ENCODE measurements at regions not wholly inside any gene's neighbourhood (a gene's known extent, or its start where the extent isn't known, plus 50 kb on each side); places are given as distances from the start of the nearest gene placed in this dataset.

- Histone ChIP-seq H3K9ac (no peak overlapping the region), H3K4me3 (no peak overlapping the region), H3K9me3 (no peaks in the 10 kb centered on the region), H3K4me2 (no peak overlapping the region), H3K27ac (no peak overlapping the region), H3K36me3 (no peaks in the 10 kb centered on the region), H3K4me1 (no peaks in the 10 kb centered on the region), H4K20me1 (no peaks in the 10 kb centered on the region), H3K27me3 (no peaks in the 10 kb centered on the region)
- TF ChIP-seq Cebpa-rat (IDR thresholded peaks at IDR 0.05), result no peak
Observed at GRCh38 chr5:68161156-68161555, 54.4 kb upstream of the PIK3R1 start.

DNA sequence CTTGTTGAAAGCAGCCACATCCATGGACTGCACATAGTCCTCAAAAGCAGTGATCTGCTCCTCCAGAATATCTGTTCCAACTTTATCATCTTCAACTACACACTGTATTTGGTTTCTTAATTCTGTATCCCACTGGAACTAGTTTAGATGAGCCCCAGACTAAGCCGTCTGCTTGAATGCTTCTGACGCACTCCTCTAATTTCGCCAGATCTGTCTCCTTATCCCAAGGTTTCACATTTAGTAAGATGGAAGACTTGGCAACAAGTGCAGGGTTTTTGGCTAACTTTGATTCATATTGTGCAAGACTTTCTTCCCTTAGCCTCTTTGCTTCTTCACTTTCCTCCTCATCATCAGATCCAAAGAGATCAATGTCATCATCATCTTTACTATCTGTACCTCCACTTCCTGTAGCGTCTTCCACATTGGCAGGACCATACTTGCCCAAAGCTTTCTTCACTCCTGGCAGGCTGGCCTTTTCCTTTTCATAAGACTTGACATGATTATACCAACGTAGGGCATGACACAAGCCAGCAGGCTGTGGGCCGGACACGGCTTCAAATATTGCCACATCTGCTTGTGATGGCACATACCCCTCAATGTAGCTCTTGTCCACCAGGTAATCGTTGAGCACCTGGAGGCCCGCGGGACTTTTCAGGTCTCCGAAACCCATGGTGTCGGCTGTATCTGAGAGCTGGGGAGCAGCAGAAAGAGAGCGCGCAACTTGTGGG is 56.2 kb upstream of the PIK3R1 start:
- Histone ChIP-seq H3K9ac (no peak overlapping the region), H3K4me2 (no peak overlapping the region), H3K9me3 (no peaks in the 10 kb centered on the region), H3K36me3 (no peaks in the 10 kb centered on the region), H4K20me1 (no peaks in the 10 kb centered on the region), H3K4me1 (no peaks in the 10 kb centered on the region), H3K27ac (no peak overlapping the region), H3K4me3 (no peak overlapping the region), H3K27me3 (no peaks in the 10 kb centered on the region)
- TF ChIP-seq Cebpa-rat (IDR thresholded peaks at IDR 0.05), result no peak

- no peaks in the 10 kb centered on the region for H3K27me3 ChIP-seq
Observed at GRCh38 chr5:68155940-68156339, 59.6 kb upstream of the PIK3R1 start.

GRCh38 chr5:68154119-68154857 is 61.3 kb upstream of the PIK3R1 start:
- no peaks in the 10 kb centered on the region for H3K4me1 ChIP-seq
- no peak for TF ChIP-seq Cebpa-rat (IDR thresholded peaks at IDR 0.05)
- H3K9ac ChIP-seq, result no peak overlapping the region
- H3K27ac ChIP-seq, result no peak overlapping the region
- no peak overlapping the region for H3K4me3 ChIP-seq
- H4K20me1 ChIP-seq, result no peaks in the 10 kb centered on the region
- H3K9me3 ChIP-seq, result no peaks in the 10 kb centered on the region
- no peaks in the 10 kb centered on the region for H3K27me3 ChIP-seq
- H3K4me2 ChIP-seq, result no peak overlapping the region
- H3K36me3 ChIP-seq, result no peaks in the 10 kb centered on the region

More at GRCh38 chr5:68155940-68156339, 59.6 kb upstream of the PIK3R1 start:
- no peak overlapping the region for H3K9ac ChIP-seq
- no peaks in the 10 kb centered on the region for H3K4me1 ChIP-seq
- H3K27ac ChIP-seq, result no peak overlapping the region
- no peaks in the 10 kb centered on the region for H3K9me3 ChIP-seq
- no peaks in the 10 kb centered on the region for H4K20me1 ChIP-seq
- H3K36me3 ChIP-seq, result no peaks in the 10 kb centered on the region
- TF ChIP-seq Cebpa-rat (IDR thresholded peaks at IDR 0.05), result no peak
- H3K4me3 ChIP-seq, result no peak overlapping the region
- H3K4me2 ChIP-seq, result no peak overlapping the region

GRCh38 chr5:68151812-68152211 is 63.7 kb upstream of the PIK3R1 start:
- no peak overlapping the region for H3K4me3 ChIP-seq
- H3K4me2 ChIP-seq, result no peak overlapping the region
- H3K27ac ChIP-seq, result no peak overlapping the region
- TF ChIP-seq Cebpa-rat (IDR thresholded peaks at IDR 0.05), result no peak
- no peak overlapping the region for H3K9ac ChIP-seq
- no peaks in the 10 kb centered on the region for H4K20me1 ChIP-seq
- no peaks in the 10 kb centered on the region for H3K27me3 ChIP-seq
- no peaks in the 10 kb centered on the region for H3K36me3 ChIP-seq
- H3K4me1 ChIP-seq, result no peaks in the 10 kb centered on the region
- H3K9me3 ChIP-seq, result no peaks in the 10 kb centered on the region

DNA sequence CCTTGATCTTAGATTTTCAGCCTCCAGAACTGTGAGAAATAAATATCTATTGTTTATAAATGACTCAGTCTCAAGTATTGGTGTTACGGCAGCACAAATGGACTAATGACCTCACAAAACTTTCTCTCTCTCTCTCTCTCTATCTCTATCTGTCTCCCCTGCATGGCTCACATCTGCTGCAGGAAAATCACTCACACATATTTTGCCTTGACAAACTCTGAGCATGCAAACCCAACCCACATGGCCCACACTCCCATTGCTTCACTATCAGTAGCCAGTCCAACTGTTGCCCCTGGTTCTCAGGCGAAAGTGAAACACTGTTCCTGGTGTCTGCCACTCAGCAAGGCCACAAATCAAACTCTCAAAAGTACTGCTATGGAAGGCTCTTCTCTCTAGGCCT is 66.4 kb upstream of the PIK3R1 start:
- no peaks in the 10 kb centered on the region for H3K36me3 ChIP-seq
- H3K4me1 ChIP-seq, result no peaks in the 10 kb centered on the region
- H3K27me3 ChIP-seq, result no peaks in the 10 kb centered on the region
- no peak overlapping the region for H3K27ac ChIP-seq
- H3K4me3 ChIP-seq, result no peak overlapping the region
- H3K4me2 ChIP-seq, result no peak overlapping the region
- no peaks in the 10 kb centered on the region for H4K20me1 ChIP-seq
- H3K9ac ChIP-seq, result no peak overlapping the region
- no peak for TF ChIP-seq Cebpa-rat (IDR thresholded peaks at IDR 0.05)
- H3K9me3 ChIP-seq, result no peaks in the 10 kb centered on the region; the same call in 1 of the 2 replicates

DNA sequence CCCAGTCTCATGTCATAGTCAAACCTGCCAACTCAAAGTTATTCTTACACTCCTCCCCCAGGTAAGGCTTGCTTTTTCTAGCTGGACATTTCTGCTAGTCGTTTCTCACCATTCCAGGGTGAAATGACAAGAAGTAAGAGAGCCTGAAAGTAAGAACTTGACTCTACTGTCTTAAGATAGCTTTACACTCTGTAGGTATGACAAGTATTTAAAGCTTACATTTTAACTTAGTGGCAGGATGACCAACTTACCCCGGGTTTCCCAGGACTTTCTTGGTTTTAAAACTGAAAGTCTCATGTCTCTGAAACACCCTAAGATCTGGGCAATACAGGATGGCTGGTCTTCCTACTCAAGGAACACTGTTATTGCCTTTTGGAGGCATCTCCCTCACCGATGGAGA is 67.5 kb upstream of the PIK3R1 start:
- H3K4me1 ChIP-seq, result no peaks in the 10 kb centered on the region
- no peak overlapping the region for H3K27ac ChIP-seq
- no peak for TF ChIP-seq Cebpa-rat (IDR thresholded peaks at IDR 0.05)
- H3K4me3 ChIP-seq, result no peak overlapping the region
- H4K20me1 ChIP-seq, result no peaks in the 10 kb centered on the region
- no peaks in the 10 kb centered on the region for H3K27me3 ChIP-seq
- no peaks in the 10 kb centered on the region for H3K36me3 ChIP-seq
- H3K9ac ChIP-seq, result no peak overlapping the region
- no peaks in the 10 kb centered on the region; the same call in 1 of the 2 replicates for H3K9me3 ChIP-seq
- no peak overlapping the region for H3K4me2 ChIP-seq

DNA sequence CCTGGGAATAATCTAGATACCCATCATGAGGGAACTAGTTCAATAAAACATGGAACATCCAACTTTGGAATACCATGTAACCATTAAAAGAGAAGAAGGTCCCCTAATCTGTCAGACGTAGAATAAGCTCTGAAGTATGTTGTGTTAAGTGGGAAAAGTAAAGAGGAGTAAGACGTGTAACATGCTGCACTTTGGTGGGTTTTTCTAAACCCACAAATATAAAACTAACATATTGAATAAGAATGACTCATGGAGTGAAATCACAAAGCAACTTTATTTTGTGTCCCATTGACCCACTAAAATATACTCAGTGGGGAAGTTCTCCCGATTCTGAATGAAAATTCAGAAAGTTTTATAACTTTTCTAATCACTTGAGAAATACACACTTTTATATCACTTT is 67.9 kb upstream of the PIK3R1 start:
- Histone ChIP-seq H3K9ac (no peak overlapping the region), H3K27me3 (no peaks in the 10 kb centered on the region), H4K20me1 (no peaks in the 10 kb centered on the region), H3K4me2 (no peak overlapping the region), H3K4me3 (no peak overlapping the region), H3K36me3 (no peaks in the 10 kb centered on the region), H3K27ac (no peak overlapping the region), H3K9me3 (no peaks in the 10 kb centered on the region; the same call in 1 of the 2 replicates), H3K4me1 (no peaks in the 10 kb centered on the region)
- no peak for TF ChIP-seq Cebpa-rat (IDR thresholded peaks at IDR 0.05)

GRCh38 chr5:68141494-68141893 is 74.1 kb upstream of the PIK3R1 start:
- Histone ChIP-seq H3K36me3 (no peaks in the 10 kb centered on the region), H3K27me3 (no peaks in the 10 kb centered on the region), H3K4me2 (no peak overlapping the region), H3K9ac (no peak overlapping the region), H3K27ac (no peak overlapping the region), H3K4me3 (no peak overlapping the region), H3K9me3 (no peaks in the 10 kb centered on the region; the same call in 1 of the 2 replicates), H3K4me1 (no peaks in the 10 kb centered on the region), H4K20me1 (no peaks in the 10 kb centered on the region)
- TF ChIP-seq Cebpa-rat (IDR thresholded peaks at IDR 0.05), result no peak

DNA sequence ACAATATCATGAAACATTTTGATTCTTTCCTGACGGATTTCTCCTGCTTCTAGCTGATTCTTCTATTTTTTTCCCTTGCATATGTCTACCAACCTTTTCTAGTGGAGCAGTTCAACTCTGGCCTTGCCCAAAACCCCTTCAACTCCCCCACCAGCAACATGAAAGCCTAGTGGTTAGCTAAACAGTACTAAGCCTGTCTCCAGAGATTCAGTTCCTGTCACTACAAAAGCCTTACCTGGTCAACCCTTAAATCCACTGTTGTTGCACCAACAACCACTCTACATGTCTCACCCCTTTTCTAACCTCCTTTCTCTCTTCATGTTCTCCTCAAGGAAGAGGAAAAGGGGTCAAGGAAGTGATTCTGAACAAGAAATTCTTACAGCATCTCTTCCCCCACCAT is 74.8 kb upstream of the PIK3R1 start:
- no peak overlapping the region for H3K9ac ChIP-seq
- TF ChIP-seq Cebpa-rat (IDR thresholded peaks at IDR 0.05), result no peak

More for the DNA sequence above, 74.8 kb upstream of the PIK3R1 start:
- Histone ChIP-seq H3K27me3 (no peaks in the 10 kb centered on the region), H3K4me3 (no peak overlapping the region), H4K20me1 (no peaks in the 10 kb centered on the region), H3K36me3 (no peaks in the 10 kb centered on the region), H3K27ac (no peak overlapping the region), H3K4me2 (no peak overlapping the region), H3K4me1 (no peaks in the 10 kb centered on the region), H3K9me3 (no peaks in the 10 kb centered on the region; the same call in 1 of the 2 replicates)

Data from BLaER1 (cell line).